ENCODE measurements at regions not wholly inside any gene's neighbourhood (a gene's known extent, or its start where the extent isn't known, plus 50 kb on each side); places are given as distances from the start of the nearest gene placed in this dataset.
A peak's percentile ranks its signal among the peaks of the same experiment; 100 is the strongest.
"Not testable (repeated sequence)": the region's sequence is repeated elsewhere in the genome, so short reads cannot be mapped to it uniquely, and the experiment has no call there.

DNA sequence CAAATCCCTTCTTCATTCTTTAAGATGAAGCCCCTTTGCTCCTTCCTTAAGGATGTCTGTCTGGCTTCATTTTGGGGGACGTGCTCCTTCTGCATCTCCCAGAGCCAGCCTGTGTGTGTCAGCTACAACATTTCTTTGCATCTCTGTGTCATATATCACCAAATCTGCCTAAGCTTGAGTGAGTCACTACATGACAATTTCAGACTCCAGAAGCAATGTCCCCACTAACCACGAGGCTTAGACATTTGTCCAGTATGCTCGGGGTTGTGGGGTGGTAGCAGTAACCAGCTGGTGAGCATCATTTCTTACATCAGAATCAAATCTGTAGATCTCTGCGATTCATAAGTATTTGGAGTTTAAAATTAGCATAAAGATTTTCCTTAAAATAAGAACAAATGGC lies 54.1 kb upstream of the USP14 start:
- DNase-seq (ENCODE audit: low read depth); in situ Hi-C loops (cut with HindIII; ENCODE audit: low pct_unique_long_range_greater_than_20kb, low sequenced_read_pairs): not testable (repeated sequence)

DNA sequence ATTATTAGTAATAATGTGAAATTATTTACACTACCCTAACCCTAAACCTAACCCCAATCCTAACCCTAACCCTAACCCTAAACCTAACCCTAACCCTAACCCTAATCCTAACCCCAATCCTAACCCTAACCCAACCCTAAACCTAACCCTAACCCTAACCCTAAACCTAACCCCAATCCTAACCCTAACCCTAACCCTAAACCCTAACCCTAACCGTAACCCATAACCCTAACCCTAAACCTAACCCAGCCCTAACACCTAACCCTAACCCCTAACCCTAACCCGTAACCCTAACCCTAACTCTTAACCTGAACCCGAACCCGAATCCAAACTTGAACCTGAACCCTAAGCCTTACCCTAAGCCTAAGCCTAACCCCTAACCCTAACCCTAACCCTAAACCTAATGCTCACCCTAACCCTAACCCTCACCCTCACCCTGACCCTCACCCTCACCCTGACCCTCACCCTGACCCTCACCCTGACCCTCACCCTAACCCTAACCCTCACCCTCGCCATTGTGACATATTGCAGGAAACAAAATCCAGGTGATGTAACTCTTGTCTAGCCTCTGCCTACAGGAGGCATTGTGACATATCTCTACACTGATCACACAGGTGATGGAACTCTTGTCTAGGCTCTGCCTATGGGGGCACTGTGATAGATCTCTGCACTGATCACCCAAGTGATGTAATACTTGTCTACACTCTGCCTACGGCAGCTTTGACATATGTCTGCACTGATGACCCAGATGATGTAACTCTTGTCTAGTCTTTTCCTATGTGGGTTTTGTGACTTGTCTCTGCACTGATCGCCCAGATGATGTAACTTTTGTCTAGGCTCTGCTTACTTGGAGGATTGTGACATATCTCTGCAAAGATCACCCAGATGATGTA lies 53.0 kb upstream of the USP14 start:
- DNase-seq (ENCODE audit: low read depth); in situ Hi-C loops (cut with HindIII; ENCODE audit: low pct_unique_long_range_greater_than_20kb, low sequenced_read_pairs): not testable (repeated sequence)

DNA sequence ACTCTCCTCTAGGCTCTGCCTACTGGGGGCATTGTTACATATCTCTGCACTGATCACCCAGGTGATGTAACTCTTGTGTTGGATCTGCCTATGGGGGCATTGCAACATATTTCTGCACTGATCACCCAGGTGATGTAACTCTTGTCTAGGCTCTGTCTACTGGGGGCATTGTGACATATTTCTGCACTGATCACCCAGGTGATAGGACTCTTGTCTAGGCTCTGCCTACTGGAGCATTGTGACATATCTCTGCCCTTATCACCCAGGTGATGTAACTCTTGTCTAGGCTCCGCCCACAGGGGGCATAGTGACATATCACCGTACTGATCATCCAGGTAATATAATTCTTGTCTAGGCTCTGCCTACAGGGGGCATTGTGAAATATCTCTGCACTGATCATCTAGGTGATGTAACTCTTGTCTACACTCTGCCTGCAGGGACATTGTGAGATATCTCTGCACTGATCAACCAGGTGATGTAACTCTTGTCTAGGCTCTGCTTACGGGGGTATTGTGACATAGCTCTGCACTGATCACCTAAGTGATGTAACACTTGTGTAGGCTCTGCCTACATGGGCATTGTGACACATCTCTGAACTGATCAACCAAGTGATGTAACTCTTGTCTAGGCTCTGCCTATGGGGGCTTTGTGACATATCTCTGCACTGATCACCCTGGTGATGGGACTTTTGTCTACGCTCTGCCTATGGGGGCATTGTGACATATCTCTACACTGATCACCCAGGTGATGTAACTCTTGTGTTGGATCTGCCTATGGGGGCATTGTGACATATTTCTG lies 52.1 kb upstream of the USP14 start:
- in situ Hi-C loops (cut with HindIII; ENCODE audit: low pct_unique_long_range_greater_than_20kb, low sequenced_read_pairs): not testable (repeated sequence)

DNA sequence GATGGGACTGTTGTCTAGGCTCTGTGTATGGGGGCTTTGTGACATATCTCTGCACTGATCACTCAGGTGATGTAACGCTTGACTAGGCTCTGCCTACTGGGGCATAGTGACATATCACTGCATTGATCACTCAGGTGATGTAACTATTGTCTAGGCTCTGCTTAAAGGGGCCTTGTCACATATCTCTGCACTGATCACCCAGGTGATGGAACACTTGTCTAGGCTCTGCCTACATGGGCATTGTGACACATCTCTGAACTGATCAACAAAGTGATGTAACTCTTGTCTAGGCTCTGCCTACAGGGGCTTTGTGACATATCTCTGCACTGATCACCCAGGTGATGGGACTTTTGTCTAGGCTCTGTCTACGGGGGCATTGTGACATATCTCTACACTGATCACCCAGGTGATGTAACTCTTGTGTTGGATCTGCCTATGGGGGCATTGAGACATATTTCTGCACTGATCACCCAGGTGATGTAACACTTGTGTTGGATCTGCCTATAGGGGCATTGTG lies 51.4 kb upstream of the USP14 start:
- in situ Hi-C loops (cut with HindIII; ENCODE audit: low pct_unique_long_range_greater_than_20kb, low sequenced_read_pairs); DNase-seq (ENCODE audit: low read depth): not testable (repeated sequence)

More for the DNA sequence above, 52.1 kb upstream of the USP14 start:
- not testable (repeated sequence) for DNase-seq (ENCODE audit: low read depth)

DNA sequence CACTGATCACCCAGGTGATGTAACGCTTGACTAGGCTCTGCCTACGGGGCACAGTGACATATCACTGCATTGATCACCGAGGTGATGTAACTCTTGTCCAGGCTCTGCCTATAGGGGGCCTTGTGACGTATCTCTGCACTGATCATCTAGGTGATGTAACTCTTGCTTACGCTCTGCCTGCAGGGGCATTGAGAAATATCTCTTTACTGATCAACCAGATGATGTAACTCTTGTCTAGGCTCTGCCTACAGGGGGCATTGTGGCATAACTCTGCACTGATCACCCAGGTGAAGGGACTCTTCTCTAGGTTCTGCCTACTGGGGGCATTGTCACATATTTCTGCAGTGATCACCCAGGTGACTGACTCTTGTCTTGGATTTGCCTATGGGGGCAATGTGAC lies 50.9 kb upstream of the USP14 start:
- peak; percentile 14 for DNase-seq (ENCODE audit: low read depth)
- in situ Hi-C loops (cut with HindIII; ENCODE audit: low pct_unique_long_range_greater_than_20kb, low sequenced_read_pairs): not testable (repeated sequence)

DNA sequence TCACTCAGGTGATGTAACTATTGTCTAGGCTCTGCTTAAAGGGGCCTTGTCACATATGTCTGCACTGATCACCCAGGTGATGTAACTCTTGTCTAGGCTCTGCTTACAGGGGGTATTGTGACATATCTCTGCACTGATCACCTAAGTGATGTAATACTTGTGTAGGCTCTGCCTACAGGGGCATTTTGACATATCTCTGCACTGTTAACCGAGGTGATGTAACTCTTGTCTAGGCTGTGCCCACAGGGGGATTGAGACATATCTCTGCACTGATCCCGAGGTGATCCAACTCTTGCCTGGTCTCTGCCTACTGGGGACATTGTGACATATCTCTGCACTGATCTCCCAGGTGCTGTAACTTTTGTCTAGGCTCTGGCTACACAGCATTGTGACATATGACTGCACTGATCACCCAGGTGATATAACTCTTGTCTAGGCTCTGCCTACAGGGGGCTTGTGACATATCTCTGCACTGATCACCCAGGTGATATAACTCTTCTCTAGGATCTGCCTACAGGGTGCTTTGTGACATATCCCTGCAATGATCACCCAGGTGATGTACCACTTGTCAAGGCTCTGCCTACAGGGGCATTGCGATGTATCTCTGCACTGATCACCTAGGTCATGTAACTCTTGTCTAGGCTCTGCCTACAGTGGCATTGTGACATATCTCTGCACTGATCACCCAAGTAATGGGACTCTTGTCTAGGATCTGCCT lies 50.3 kb upstream of the USP14 start:
- in situ Hi-C loops (cut with HindIII; ENCODE audit: low pct_unique_long_range_greater_than_20kb, low sequenced_read_pairs); DNase-seq (ENCODE audit: low read depth): not testable (repeated sequence)
